Thyroid gland (tissue), 4 donors: ENCODE measurements at regions not wholly inside any gene's neighbourhood (a gene's known extent, or its start where the extent isn't known, plus 50 kb on each side); places are given as distances from the start of the nearest gene placed in this dataset.

Experiments used
- POLR2A ChIP-seq, 2 donors: fragments of 450-650 bp; IDR thresholded peaks; one replicate each; pipeline ENCODE4 v1.6.1; 2017; ENCODE audit warnings: antibody characterized with exemption in 2 of 2, mild to moderate bottlenecking in 2 of 2, moderate library complexity in 1 of 2
- TF ChIP-seq, protein P1 (sequence below), 6 experiments: fragments of 200-600 bp in 3 of 6; fragments of 450-650 bp in 3 of 6; sonication (generic) in 3 of 6; IDR thresholded peaks; one replicate each; pipeline ENCODE4 v1.5.1; 2016 to 2019; ENCODE audit warnings: antibody characterized with exemption in 6 of 6, mild to moderate bottlenecking in 2 of 6, inconsistent platforms in 1 of 6, moderate library complexity in 1 of 6

DNA sequence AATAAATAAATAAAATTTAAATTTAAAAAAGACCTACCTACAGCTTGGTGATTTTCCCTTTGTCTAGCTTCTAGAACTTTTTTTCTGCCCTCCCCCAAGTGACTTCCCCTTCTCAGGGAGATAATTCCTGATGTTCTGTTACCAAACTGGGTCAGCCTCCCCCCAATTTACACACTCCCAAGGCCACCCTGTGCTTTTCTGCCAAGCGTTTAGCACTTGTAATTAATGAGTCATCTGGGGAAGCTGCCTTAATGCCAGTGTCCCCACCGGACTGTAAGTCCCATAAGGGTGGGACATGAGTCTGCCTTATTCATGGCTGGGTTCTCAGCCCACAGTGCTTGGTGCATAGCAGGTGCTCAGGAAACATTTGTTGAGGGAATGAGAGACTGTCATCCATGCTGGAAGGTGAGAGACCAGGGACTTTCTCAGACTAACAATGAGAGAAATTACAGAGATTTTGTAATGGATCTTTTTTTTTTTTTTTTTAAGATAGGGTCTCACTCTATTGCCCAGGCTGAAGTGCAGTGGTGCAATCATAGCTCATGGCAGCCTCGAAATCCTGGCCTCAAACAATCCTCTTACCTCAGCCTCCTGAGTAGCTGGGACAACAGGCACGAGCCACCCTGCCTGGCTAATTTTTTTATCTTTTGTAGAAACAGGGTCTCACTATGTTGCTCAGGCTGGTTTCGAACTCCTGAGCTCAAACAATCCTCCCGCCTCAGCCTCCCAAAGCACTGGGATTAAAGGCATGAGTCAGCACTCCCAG lies 106.8 kb downstream of the PHETA1 start:
- TF ChIP-seq, protein P1, sequence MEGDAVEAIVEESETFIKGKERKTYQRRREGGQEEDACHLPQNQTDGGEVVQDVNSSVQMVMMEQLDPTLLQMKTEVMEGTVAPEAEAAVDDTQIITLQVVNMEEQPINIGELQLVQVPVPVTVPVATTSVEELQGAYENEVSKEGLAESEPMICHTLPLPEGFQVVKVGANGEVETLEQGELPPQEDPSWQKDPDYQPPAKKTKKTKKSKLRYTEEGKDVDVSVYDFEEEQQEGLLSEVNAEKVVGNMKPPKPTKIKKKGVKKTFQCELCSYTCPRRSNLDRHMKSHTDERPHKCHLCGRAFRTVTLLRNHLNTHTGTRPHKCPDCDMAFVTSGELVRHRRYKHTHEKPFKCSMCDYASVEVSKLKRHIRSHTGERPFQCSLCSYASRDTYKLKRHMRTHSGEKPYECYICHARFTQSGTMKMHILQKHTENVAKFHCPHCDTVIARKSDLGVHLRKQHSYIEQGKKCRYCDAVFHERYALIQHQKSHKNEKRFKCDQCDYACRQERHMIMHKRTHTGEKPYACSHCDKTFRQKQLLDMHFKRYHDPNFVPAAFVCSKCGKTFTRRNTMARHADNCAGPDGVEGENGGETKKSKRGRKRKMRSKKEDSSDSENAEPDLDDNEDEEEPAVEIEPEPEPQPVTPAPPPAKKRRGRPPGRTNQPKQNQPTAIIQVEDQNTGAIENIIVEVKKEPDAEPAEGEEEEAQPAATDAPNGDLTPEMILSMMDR (IDR thresholded peaks at IDR 0.05) = no peak
- no peak for TF ChIP-seq POLR2A (IDR thresholded peaks at IDR 0.05)
